Neural progenitor cell (in vitro differentiated cells): ENCODE measurements at regions not wholly inside any gene's neighbourhood (a gene's known extent, or its start where the extent isn't known, plus 50 kb on each side); places are given as distances from the start of the nearest gene placed in this dataset.

Source experiments
- EZH2phosphoT487 ChIP-seq: fragments of 200-600 bp; sonication (generic); IDR thresholded peaks from 2 replicates; pipeline ENCODE4 v1.6.1; 2017; ENCODE audit warnings: antibody characterized with exemption
- TF ChIP-seq, protein P1 (sequence below): fragments of 200-600 bp; sonication (generic); IDR thresholded peaks from 2 replicates; pipeline ENCODE4 v1.5.1; 2017; ENCODE audit warnings: antibody characterized with exemption, mild to moderate bottlenecking

DNA sequence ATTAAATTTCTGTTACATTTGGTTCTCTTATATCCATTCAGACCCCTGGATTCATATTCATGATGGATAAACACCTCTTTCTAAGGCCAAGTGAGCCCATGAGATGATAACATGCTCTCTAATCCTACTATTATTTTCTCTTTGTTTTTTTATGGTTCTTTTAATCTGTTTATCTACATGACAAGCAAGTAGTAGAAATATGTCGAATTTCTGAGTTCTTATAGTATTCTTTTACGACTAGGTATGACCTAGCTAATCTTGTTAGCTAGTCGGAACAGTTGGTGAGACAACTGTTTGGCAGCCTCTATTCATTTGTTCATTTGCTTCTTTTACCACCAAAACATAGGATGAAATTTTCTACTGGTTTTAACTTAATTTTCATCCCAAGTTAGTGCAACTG is 98.1 kb upstream of the SCG2 start:
- TF ChIP-seq, protein P1, sequence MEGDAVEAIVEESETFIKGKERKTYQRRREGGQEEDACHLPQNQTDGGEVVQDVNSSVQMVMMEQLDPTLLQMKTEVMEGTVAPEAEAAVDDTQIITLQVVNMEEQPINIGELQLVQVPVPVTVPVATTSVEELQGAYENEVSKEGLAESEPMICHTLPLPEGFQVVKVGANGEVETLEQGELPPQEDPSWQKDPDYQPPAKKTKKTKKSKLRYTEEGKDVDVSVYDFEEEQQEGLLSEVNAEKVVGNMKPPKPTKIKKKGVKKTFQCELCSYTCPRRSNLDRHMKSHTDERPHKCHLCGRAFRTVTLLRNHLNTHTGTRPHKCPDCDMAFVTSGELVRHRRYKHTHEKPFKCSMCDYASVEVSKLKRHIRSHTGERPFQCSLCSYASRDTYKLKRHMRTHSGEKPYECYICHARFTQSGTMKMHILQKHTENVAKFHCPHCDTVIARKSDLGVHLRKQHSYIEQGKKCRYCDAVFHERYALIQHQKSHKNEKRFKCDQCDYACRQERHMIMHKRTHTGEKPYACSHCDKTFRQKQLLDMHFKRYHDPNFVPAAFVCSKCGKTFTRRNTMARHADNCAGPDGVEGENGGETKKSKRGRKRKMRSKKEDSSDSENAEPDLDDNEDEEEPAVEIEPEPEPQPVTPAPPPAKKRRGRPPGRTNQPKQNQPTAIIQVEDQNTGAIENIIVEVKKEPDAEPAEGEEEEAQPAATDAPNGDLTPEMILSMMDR: no peak
- TF ChIP-seq EZH2phosphoT487: no peak
